CMK (cell line): ENCODE measurements at regions not wholly inside any gene's neighbourhood (a gene's known extent, or its start where the extent isn't known, plus 50 kb on each side); places are given as distances from the start of the nearest gene placed in this dataset.

ENCODE experiments used
- DNase-seq: peaks from one replicate; pipeline ENCODE4 v3.0.0-alpha.2; 2010; ENCODE audit warnings: low read depth

DNA sequence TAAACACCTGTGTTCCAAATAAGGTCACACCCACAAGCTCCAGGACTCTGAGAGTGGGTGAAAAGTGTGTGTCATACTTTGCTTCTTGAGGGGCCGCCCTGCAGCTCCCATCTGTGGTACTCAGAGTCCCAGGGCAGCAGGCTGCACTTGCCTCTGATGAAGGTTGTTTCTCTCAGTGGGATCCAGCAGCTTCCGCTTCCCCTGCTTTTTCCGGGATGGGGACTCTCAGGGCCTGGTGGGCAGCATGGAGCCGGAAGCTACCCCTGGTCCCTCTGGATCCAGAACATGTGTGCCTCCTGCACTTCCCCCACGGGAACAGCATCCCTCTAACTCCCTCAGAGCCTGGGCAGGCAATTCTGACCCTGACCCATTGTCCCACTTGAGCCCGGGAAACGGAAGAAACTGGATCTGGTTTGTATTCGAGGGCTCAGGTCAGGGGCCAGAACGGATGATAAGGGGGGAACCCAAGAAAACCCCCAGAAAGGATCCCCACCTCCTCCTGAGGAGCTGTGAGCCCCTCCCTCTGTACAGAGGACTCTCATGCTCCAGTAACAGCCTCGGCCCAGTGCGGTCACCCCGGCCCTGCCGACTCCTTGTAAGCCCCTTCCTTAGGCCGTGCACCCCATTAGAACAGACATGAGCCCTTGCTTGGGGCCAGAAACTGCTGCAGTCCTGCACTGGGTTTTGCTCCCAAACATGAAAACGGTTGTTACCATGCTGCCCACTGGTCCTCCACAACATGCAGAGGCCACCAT, 189.5 kb upstream of the C1orf174 start:
- DNase-seq: no peak

DNA sequence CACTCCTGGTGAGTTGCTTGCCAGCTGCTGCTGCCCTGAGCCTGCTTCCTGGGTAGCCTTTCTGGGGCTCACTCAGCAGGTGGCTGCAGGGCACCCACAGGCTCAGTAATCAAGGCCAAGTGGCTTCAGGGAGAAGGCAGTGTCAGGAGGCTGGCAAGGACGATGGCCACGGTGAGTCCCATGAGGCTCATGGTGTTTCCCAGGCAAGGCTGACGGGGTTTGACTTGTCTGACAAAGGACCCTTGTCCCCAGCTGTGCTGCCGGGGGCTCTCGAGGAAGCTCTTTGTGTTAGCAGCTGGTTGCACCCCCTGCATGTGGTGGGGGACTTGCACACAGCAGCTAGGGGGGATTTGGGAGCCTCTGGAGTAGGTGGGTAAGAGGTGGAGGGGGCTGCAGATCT, 190.5 kb upstream of the C1orf174 start:
- no peak for DNase-seq

DNA sequence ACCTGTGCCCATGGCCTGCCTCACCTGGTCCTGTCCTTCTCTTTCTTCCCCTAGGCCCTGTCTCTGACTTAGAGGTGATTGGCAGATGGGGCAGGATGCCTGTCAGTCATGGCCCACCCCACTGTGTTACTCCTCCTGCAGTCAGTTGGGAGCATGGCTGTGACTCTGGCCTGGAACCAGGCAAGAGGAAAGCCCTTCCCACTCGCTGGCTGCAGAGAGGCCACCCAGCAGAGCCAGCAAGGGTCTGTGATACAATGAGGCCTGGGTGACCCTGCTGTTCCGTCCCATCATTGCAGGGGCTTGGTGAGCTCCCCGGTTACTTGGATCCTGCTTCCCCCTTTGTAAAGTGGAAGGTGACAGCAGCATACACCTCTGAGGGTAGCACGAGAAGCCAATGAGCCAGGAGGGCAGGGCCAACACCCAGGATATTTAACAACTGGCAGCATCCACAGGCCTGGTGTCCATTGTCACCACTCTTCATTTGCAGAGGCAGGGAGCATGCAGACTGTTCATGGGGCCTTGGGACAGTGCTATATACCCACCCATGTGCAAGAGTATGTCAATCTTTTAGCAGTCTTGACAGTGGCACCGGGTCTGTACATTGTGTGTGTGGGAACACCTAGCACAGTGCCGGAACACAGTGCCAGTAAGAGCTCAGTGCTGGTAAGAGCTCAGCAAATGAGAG, 191.0 kb upstream of the C1orf174 start:
- DNase-seq: no peak

DNA sequence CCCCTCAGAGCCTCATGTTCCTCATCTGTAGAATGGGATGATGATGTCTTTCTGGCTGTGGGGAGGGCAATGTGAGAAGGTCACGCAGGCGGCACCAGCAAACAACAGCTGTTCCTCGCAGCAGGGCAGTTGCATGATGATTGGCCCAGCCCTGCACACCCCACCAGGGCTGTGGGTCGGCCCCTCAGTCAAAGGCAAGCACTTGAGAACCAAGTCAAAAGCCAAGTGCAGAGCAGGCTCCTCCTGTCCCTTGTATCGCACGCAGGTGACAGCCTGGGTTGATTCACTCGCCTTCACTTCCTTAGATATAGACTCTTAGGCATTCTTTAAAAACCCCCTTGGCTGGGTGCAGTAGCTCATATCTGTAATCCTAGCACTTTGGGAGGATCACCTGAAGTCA, 191.9 kb upstream of the C1orf174 start:
- no peak for DNase-seq

DNA sequence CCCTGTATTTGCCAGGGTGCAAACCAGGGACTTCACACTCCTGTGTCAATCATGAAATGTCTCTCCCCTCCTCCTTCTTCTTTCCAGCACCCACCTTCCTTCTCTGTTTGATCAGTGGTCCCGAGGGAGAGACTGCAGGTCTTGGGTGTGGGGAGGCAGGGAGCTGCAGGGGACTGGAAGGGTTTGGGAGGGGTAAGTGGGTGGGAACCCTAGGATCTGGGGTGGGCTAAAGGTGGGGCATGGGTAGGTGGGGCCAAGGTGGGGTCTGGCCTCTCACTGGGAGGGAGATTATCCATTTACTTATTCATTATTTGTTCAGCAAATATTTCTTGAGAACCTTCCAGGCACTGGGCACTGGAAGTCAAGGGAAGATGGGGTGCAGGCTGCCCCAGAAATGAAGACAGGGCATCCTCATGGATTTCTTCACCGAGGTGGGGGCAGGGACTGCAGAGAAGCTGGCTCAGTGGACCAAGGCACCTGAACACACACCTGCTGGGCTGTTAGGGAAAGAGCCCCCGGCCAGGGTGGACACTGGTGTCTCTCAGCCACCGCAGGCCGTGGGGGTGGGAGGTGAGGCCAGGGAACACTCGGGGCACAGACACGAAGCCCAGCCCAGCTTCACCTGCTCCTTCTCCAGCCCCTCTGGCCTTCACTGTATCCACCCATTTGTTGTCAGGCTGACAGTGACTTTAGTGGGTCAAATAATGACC, 193.9 kb upstream of the C1orf174 start:
- no peak for DNase-seq

DNA sequence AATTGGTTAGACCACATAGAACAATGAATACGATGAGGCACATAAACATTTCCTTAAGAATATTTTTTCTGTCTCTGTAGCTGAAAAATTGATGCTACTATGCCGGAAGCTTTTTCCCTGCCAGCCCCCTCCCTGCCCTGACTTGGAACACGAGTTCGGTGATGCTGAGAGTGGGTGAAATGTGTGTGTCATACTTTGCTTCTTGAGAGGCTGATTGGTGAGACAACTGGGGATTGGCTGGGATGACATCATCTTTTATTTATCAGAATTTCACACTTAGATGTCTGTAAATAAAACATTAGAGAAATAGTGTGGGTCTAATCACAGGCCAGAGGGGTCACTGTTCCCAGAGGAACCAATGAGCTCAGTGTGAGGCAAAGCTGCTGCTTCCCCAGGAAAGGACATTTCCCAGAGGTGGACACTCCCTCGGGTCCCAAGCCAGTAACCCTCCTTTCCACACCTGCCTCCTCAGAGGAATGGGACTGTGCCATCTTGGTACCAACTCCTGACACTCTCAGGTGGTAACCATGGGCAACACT, 195.4 kb upstream of the C1orf174 start:
- DNase-seq: no peak

DNA sequence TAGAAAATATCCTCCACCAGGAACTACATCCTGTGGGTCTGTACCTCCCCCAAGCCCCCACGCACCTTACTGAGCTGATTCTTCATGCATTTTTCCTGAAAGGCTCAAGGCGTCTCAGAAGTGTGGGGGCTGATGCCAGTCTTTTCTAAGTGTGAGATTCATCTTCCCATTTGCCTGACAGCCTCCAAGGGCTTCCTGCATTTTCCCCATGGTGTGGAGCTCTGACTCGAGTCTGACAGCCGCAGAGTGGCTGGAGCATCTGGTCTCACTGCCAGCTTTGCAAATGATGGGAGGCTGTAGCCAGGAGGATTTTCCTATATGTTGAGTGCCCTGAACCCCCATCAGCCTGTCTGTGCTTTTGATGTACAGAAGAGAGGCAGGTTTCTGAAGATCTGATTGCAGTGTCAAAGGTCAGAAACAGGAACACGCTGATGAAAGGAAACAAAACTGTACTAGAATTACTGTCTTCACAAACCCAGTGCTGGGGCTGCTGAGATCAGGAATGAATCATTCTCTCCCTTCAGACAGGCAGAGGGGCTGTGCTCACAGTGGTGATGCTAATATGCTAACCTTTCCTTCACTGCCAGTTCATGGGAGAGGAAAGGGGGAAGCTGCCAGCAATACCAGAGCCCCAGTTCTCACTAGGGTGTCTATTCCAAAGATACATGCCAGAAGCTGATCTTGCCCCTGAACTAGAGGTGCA, 201.5 kb upstream of the C1orf174 start:
- DNase-seq: no peak

DNA sequence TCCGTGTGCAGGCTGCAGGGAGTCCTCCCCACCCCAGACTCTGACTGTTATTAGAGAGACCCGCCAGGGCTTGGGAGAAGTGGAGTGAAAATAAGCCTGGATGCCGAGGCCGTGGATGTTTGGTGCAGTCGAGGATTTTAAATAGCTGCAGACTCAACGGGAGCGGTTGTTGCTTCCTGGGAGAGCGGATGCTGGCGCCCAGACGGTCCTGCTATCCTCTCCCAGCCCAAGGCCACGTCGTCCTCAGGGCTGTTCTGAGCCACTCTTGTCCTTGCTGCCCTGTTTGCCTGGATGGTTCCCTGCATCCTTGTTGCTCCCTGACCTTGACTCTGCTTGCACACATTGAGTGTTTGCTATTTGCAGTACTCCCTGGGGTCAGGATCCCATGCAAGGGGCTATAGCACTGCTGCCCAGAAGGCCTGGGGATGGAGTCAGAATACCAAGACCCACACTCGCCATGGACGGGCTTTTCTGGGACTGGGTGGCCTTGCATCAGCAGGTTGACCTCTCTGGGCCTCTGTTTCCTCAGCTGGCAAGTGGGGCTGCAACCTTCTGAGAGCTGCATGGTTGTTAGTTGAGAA, 205.3 kb upstream of the C1orf174 start:
- no peak for DNase-seq

DNA sequence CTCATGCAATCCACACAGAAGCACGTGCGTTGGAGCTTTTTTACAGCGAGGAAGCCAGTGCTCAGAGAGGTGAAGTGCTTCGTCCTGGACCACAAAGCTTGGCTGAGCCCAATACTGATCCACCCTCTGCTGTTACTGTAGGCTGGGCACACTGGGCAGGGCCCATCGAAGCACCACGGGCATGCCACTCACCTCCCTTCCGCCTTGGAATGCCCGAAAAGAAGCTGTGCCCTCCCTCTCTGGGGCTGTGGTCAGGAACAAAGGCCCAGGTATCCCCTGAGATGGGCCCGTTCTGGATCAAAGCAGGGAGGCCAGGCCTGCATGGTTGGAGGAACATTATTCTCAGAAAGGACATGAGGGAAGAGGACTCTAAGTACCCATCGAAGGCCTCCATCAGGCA, 206.7 kb upstream of the C1orf174 start:
- no peak for DNase-seq

DNA sequence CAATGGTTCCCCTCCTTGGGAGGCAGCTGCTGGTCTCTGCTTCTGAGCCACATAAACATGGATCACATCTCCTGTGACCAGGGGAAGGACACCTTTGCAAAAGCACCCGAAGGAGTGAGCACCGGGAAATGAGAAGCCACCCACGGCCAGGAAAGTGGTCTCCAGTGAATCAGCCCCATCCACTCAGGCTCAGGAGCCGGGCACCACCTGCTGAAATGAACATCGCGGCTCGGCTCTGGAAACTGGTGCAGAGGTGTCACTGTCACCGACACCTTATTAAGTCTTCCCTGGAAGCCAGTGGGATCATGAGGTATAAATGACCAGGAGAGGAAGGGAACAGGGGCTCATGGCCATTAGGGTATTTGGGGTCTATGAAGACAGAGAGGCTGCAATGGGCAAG, 207.2 kb upstream of the C1orf174 start:
- DNase-seq: no peak

DNA sequence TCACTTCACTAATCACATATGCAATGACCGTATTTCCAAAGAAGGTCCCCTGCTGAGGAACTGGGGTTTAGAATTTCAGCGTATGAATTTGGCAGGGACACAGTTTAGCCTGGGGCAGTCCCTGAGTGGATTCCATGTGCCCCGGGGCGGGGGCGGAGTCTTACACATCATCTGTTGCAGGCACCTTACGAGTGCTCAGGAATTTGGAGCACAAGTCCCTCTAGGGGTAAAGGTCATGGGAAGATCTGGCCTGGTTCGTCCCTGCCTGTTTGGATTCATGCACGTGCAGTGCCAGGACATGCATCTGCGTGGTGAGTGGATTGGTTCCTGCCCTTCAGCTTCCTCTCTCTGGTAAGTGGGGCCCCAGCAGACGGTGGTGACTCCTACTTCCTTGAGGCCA, 208.3 kb upstream of the C1orf174 start:
- no peak for DNase-seq

DNA sequence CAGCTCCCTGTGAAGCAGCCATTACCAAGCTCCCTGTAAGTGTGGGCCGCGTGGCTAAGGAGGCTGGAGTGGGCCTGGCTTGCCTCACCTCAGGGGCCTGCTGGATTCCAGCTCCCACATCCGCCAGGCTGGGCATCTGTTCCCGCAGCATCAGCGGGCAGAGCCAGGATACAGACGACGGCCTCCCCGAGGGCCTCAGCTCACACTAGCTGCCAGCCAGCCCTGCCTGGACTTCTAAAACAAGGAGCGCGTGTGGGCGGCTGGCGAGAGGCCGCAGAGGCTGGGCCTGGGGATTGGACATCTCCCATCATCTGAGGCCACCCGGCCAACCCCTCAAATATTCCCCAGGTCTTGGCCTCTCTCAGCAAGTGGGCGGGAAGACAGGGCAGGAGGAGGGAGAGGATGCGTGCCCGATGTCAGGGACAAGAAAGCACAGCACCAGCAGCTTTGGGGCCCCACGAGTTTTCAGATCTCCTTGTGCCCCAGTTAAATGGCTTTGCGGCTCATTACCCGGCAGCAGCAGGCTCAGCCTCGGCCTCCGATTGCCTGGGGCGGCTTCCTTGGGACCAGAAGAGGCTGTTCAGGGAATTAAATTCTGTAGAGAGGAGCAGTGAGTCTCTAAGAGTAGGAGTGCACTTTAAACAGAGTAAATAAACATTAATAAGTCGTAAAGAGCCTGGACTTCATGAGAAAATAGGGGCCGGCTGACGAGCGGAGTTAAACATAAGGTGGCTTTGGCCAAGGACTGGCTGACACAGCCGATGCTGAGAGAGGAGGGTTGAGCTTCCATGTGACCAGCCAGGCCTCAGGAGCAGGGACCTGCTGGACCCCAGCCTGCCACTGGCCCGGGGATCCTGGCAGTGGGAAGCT, 208.9 kb upstream of the C1orf174 start:
- DNase-seq: no peak

DNA sequence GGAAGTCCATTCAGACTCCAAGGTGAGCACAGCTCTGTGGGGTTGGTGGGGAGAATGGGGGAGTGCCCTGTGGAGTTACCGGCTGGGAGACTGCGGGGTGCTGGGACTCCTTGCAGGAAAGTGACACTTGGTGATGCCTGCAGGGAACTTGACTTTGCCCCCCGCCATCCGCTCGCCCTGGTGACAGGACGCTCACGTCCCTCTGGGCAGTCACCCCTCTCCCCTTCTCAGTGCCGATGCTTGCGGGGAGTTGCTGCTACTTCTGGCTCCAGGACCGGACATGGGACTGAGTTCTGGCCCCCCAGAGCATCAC, 209.5 kb upstream of the C1orf174 start:
- no peak for DNase-seq

DNA sequence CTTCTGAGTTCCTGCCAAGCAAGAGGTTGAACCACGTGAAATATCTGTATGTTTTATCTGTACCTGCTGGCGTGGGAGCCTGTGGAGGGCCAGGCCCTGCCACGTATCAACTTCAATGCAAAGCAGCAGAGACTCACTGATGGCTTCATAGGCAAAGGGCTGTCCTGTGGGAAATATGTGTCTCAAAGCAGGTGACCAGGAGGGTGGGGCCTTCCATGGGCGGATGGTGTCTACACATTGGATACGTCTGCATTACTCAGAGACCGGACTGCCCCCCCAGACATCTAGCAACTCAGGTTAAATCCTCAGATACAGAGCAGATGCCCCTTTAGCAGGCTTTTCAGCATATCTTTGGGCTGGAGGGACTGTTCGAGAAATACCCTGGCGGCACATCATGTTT, 210.8 kb upstream of the C1orf174 start:
- DNase-seq: no peak

DNA sequence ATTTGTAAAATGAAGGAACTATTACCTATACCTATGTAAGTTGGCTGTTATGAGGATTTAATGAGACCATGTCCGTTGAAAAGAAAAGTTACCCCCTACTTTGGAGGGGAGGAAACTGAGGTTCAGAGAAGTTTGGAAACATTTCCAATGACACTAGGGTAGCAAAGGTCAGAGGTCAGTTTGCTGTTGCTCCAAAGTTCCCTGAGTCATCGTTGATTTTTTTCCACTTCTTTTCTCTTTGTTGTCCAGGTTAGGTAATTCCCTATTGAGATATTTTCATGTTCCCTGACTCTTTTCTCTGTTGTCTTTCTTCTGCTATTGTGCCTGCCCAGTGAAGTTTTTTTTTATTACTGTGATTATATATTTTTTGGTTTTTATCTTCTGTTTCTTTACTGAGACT, 213.8 kb upstream of the C1orf174 start:
- no peak for DNase-seq

DNA sequence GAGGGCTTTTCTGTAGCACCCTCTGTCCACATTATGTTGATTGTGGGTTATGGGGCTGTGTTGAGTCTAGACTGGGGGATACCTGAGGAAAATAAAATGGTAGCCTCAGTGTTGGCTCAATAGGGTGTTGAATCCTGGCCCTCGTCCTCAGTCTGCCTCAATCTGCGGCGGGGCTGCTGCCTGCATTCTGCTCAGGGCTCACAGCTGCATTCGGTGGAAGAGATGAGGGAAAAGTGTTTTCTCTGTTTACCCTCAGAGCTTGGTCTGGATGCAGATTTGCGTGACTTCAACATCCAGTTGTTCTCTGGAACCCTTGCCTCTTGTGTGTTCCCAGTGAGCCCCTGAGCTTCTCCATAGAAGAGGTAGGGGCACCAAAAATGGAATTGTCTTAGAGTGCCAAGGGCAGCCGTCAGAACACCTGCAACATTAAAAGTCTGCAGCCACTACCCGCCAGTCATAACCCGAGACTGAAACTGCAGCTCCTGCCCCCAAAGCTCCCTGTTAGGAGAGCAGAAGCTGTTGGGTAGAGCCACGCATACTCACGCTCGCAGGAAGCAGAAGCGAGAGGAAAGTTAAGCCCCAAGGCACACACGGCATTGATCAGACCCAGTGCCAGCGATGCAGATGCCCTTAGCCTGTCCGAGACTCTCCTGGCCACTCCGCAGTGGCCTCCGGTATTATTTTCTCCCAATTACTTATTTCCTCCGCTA, 215.3 kb upstream of the C1orf174 start:
- DNase-seq: no peak

DNA sequence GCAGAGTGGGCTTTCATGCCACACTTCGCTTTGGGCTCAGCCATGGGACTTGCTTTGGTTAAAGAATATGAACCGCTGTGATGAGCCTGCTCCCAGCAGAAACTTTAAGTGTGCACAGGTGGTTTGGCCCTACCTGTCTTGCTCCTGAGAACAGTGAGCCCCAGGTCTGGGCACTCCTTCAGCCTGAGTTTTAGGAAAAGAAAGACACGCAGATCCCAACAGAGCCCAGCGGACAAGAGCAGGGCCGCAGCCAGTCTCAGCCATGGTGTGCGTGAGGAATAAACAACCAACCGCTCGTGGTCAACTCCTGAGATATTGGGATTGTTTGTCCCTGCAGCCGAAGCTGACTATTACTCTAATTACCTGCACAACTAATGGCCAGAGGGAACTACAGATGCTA, 217.1 kb upstream of the C1orf174 start:
- no peak for DNase-seq

DNA sequence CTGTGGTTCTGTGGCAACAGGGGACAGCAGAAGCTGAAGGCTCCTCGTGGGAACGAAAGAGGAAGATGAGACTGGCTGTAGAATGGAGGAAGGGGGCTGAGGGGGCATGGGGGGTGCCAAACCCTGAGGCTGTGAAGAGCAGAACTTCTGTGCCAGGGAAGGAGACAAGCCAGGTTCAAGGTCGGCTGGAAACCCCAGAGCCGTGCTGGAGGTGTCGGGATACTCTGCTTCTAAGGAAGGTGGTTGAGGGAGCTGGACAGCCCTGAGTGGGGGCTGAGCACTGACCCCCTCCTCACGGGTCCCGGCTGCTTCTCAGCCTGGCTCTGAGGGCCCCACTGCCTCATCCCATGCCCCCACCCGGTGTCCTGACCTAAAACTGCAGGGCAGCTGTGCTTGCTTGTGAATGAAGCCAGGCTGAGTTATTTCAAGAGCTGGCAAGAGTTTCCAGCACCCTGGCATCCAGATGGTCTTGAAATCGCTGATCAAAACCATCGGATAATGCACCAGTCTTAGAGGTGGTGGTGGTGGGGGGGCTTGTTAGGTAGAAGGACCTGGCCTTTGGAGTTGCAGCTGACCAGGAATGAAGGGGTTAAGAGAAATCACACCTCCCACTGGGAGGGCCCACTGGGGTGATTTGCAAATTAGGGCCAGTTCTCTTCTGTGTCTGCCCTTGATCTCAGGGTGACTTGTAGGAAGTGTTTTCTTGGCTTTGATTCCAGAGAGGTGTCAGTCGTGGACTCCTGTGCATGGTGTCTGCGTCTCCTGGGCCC, 218.9 kb upstream of the C1orf174 start:
- no peak for DNase-seq

DNA sequence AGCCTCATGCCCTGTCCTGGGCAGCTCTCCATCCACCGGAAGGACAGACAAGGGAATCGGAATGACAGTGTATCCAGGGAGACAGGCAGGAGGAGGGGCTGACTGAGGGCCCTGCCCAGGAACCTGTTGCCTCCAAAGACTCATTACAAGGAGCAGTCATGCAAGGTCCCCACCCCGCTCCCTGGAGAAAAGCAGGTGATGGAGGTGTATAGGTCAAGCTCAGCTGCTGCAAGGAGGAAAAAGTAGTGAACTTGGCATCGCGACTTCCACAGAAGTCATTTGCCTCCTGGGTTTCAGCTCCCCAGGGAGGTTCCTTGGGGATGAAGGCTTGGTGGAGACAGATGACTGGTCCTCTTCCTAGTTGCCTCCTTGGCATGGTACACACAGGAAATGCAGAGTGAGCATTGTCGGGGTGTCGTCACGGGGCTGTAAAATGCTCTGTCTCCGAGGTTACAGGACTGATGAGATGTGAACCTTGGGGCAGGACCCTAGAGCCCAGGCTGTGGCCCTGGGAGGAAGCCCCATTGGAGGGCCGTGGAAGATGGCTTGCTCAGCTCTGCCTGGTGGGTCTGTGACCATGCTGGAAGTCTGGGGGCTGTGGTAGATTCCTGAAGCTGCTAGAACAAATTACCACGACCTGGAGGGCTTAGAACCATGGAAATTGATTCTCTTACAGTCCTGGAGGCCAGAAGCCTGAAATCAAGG, 219.6 kb upstream of the C1orf174 start:
- DNase-seq: no peak
